GM20000 (cell line): ENCODE measurements at regions not wholly inside any gene's neighbourhood (a gene's known extent, or its start where the extent isn't known, plus 50 kb on each side); places are given as distances from the start of the nearest gene placed in this dataset.

Experiments used
- DNase-seq: peaks from one replicate; pipeline ENCODE4 v3.0.0; 2012; ENCODE audit warnings: low spot score
- CTCF ChIP-seq: IDR thresholded peaks from 2 replicates; pipeline ENCODE4 v1.5.1; 2012; ENCODE audit warnings: mild to moderate bottlenecking, control low read depth; ENCODE audit errors: extremely low read depth, missing control alignments

- TF ChIP-seq CTCF = no peak
- peak; percentile 7 for DNase-seq
Measured at GRCh38 chr3:15953841-15954240, 156.1 kb upstream of the ANKRD28 start.

- no peak for TF ChIP-seq CTCF
- no peak for DNase-seq
Measured at GRCh38 chr3:15955968-15956367, 158.2 kb upstream of the ANKRD28 start.

- no peak for TF ChIP-seq CTCF
- DNase-seq = no peak
Measured at GRCh38 chr3:15958692-15959433, 161.1 kb upstream of the ANKRD28 start.

- TF ChIP-seq CTCF = no peak
- no peak for DNase-seq
Measured at GRCh38 chr3:15959434-15959811, 161.6 kb upstream of the ANKRD28 start.

GRCh38 chr3:15964605-15965442 is 167.0 kb upstream of the ANKRD28 start:
- no peak for DNase-seq
- TF ChIP-seq CTCF = no peak

- TF ChIP-seq CTCF = no peak
- no peak for DNase-seq
Measured at GRCh38 chr3:15967577-15967976, 169.8 kb upstream of the ANKRD28 start.
